NB4 (cell line): ENCODE measurements at regions not wholly inside any gene's neighbourhood (a gene's known extent, or its start where the extent isn't known, plus 50 kb on each side); places are given as distances from the start of the nearest gene placed in this dataset.

Source experiments
- DNase-seq: peaks from one replicate; pipeline ENCODE4 v3.0.0; 2010; ENCODE audit warnings: low read depth
- H3K4me3 ChIP-seq: one replicate; pipeline ENCODE4 v1.5.1; 2011; ENCODE audit warnings: mild to moderate bottlenecking, low read depth, low read length, moderate library complexity
- MAX ChIP-seq: IDR thresholded peaks from 2 replicates; pipeline ENCODE4 v1.6.1; 2011; ENCODE audit warnings: low read depth, low read length
- MYC ChIP-seq: IDR thresholded peaks from 2 replicates; pipeline ENCODE4 v1.6.1; 2011; ENCODE audit warnings: low read depth, low read length
- POLR2A ChIP-seq: IDR thresholded peaks from 2 replicates; pipeline ENCODE4 v1.6.1; 2011; ENCODE audit warnings: mild to moderate bottlenecking; ENCODE audit not compliant: insufficient read length; ENCODE audit errors: extremely low read depth
- TF ChIP-seq, protein P1 (sequence below): IDR thresholded peaks from one replicate; pipeline ENCODE4 v1.5.1; 2012; ENCODE audit warnings: low read depth, low read length

DNA sequence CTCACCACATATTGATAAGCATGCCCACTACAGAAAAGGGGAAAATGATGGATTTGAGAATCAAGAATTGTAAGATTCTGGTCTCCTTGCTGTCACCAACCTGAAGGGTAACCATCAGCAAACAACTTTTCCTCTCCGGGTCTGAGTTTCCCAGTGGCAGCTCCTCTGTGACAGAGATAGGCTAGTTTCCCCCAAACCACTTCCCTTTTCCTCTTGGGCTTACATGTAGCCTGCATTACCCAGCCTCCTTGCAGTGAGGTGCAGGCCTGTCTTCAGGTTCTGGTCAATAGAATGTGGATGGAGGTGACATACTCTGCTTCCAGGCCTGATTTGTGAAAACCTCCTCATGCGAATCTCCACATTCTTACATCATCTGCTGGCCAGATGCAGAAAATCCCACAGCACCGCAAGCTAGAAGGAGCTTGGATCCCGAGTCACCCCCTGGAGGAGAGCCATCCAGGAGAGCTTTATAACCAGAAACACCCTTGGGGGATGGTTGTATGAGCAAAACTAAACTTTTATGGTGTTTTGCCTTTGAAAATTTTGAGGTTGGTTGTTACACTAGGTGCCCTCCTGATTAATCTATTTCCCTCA, 206.1 kb downstream of the RGS3 start:
- H3K4me3 ChIP-seq = no peak overlapping the region
- peak; percentile 50 for DNase-seq
- TF ChIP-seq MYC = no peak
- no peak for TF ChIP-seq POLR2A
- TF ChIP-seq, protein P1, sequence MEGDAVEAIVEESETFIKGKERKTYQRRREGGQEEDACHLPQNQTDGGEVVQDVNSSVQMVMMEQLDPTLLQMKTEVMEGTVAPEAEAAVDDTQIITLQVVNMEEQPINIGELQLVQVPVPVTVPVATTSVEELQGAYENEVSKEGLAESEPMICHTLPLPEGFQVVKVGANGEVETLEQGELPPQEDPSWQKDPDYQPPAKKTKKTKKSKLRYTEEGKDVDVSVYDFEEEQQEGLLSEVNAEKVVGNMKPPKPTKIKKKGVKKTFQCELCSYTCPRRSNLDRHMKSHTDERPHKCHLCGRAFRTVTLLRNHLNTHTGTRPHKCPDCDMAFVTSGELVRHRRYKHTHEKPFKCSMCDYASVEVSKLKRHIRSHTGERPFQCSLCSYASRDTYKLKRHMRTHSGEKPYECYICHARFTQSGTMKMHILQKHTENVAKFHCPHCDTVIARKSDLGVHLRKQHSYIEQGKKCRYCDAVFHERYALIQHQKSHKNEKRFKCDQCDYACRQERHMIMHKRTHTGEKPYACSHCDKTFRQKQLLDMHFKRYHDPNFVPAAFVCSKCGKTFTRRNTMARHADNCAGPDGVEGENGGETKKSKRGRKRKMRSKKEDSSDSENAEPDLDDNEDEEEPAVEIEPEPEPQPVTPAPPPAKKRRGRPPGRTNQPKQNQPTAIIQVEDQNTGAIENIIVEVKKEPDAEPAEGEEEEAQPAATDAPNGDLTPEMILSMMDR = no peak
- no peak for TF ChIP-seq MAX

DNA sequence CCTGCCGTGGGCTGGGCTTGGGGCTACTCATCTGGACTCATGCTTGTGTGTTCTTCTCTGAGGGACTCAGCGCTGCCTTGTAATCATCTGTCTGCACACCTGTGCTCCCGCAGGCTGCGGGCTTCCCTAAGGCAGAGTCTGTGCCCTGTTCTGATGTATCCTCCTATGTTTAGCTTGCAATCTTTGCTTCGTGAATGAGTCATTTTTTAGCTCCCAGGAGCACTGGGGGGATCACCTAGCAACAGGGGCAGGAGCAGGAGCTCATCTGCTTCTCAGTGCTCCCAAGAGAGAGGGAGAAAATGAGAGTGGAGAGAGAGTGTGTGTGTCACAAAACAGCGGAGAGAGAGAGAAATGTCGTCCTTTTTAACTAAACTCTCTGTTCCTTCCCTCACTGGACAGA, 202.4 kb upstream of the ZNF618 start:
- no peak for TF ChIP-seq POLR2A
- TF ChIP-seq, protein P1 = no peak
- TF ChIP-seq MYC = no peak
- no peak for TF ChIP-seq MAX
- no peak overlapping the region for H3K4me3 ChIP-seq
- peak; percentile 26 for DNase-seq

GRCh38 chr9:113674436-113674835, 201.7 kb upstream of the ZNF618 start:
- no peak overlapping the region for H3K4me3 ChIP-seq
- no peak for TF ChIP-seq MAX
- TF ChIP-seq MYC = no peak
- TF ChIP-seq POLR2A = no peak
- TF ChIP-seq, protein P1 = no peak
- DNase-seq = no peak

DNA sequence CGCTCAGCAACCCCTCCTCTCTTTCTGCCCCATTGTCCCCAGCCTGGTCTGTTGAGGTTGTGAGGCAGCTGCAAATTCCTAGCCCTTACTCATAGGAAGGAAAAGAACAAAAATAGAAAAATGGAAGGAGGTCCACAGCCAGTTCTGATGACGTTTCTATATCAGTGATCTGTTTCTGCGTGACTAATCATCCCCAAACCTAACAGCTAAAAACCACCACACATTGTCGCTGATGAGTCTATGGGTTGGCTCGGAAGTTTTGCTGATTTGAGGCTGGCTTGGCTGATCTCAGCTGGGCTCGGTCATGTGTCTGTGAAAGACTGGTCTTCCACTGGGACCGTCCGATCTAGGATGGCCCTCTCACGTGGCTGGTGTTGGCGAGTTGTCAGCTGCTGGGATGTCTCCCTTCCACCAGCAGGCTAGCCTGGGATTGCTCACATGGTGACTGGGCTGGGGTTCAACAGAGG, 200.6 kb upstream of the ZNF618 start:
- H3K4me3 ChIP-seq = no peak overlapping the region
- peak; percentile 90 for DNase-seq
- TF ChIP-seq POLR2A (no peak), MAX (peak; percentile 35; the same call in 1 of the 2 replicates), MYC (no peak)
- TF ChIP-seq, protein P1 = no peak

- DNase-seq = peak; percentile 94
- peak; percentile 94 for TF ChIP-seq MAX
- TF ChIP-seq, protein P1 = no peak
- peak; percentile 94 for TF ChIP-seq MYC
- no peak for TF ChIP-seq POLR2A
- no peak overlapping the region for H3K4me3 ChIP-seq
These were observed 199.1 kb upstream of the ZNF618 start for GRCh38 chr9:113677057-113677456.

- TF ChIP-seq MYC (no peak), POLR2A (no peak), MAX (no peak)
- TF ChIP-seq, protein P1 = no peak
- DNase-seq = no peak
- no peak overlapping the region for H3K4me3 ChIP-seq
These were observed 198.5 kb upstream of the ZNF618 start for GRCh38 chr9:113677569-113677968.
